SK-MEL-5 (cell line): ENCODE measurements at regions not wholly inside any gene's neighbourhood (a gene's known extent, or its start where the extent isn't known, plus 50 kb on each side); places are given as distances from the start of the nearest gene placed in this dataset.

Experiments
- DNase-seq: peaks from one replicate; pipeline ENCODE4 v3.0.0-alpha.2; 2016; ENCODE audit warnings: low read depth, low spot score
- in situ Hi-C: cut with HindIII; loops from 2 replicates; pipeline ENCODE4 v1.10.0; 2016; ENCODE audit warnings: low sequenced_read_pairs, high pct_unique_total_duplicates, low pct_unique_long_range_greater_than_20kb

GRCh38 chr12:115646210-115646609 is 631.3 kb downstream of the MED13L start:
- in situ Hi-C loops, result no loop called here
- no peak for DNase-seq

GRCh38 chr12:115640929-115641328 is 636.6 kb downstream of the MED13L start:
- no peak for DNase-seq
- in situ Hi-C loops, result no loop called here

GRCh38 chr12:115639648-115640012 is 637.9 kb downstream of the MED13L start:
- in situ Hi-C loops, result no loop called here

GRCh38 chr12:115638733-115639647 is 638.5 kb downstream of the MED13L start:
- no peak for DNase-seq
- in situ Hi-C loops, result no loop called here

More at GRCh38 chr12:115639648-115640012, 637.9 kb downstream of the MED13L start:
- no peak for DNase-seq

- no peak for DNase-seq
- in situ Hi-C loops, result no loop called here
These were observed 640.9 kb downstream of the MED13L start for GRCh38 chr12:115636546-115636945.

- no peak for DNase-seq
- in situ Hi-C loops, result no loop called here
These were observed 645.2 kb downstream of the MED13L start for GRCh38 chr12:115632308-115632707.

GRCh38 chr12:115630136-115630535 is 647.4 kb downstream of the MED13L start:
- peak; percentile 5 for DNase-seq
- in situ Hi-C loops, result no loop called here

GRCh38 chr12:115626210-115626609 is 651.3 kb downstream of the MED13L start:
- in situ Hi-C loops, result no loop called here
- DNase-seq, result no peak

GRCh38 chr12:115623764-115624334 is 653.6 kb downstream of the MED13L start:
- no peak for DNase-seq
- in situ Hi-C loops, result no loop called here

- no peak for DNase-seq
- in situ Hi-C loops, result no loop called here
These were observed 654.2 kb downstream of the MED13L start for GRCh38 chr12:115623275-115623674.

GRCh38 chr12:115620816-115621215 is 656.7 kb downstream of the MED13L start:
- in situ Hi-C loops, result no loop called here
- DNase-seq, result no peak

GRCh38 chr12:115619889-115620288 is 657.6 kb downstream of the MED13L start:
- in situ Hi-C loops, result no loop called here
- no peak for DNase-seq

GRCh38 chr12:115619061-115619460 is 658.4 kb downstream of the MED13L start:
- in situ Hi-C loops, result no loop called here
- DNase-seq, result no peak

GRCh38 chr12:115618105-115618504 is 659.4 kb downstream of the MED13L start:
- no peak for DNase-seq
- in situ Hi-C loops, result no loop called here

GRCh38 chr12:115617391-115617790 is 660.1 kb downstream of the MED13L start:
- in situ Hi-C loops, result no loop called here
- DNase-seq, result no peak

- in situ Hi-C loops, result no loop called here
- DNase-seq, result no peak
These were observed 666.0 kb downstream of the MED13L start for GRCh38 chr12:115611477-115611876.

GRCh38 chr12:115609347-115609746 is 668.1 kb downstream of the MED13L start:
- DNase-seq, result no peak
- in situ Hi-C loops, result no loop called here

- DNase-seq, result no peak
- in situ Hi-C loops, result no loop called here
These were observed 671.5 kb downstream of the MED13L start for GRCh38 chr12:115606040-115606439.
